NCI-H2196 (cell line): ENCODE measurements at regions not wholly inside any gene's neighbourhood (a gene's known extent, or its start where the extent isn't known, plus 50 kb on each side); places are given as distances from the start of the nearest gene placed in this dataset.
"Not testable (repeated sequence)": the region's sequence is repeated elsewhere in the genome, so short reads cannot be mapped to it uniquely, and the experiment has no call there.

ENCODE experiments used
- DNase-seq: peaks from one replicate; lab custom pipeline; 2025; ENCODE audit not compliant: unreplicated experiment; lab: John Stamatoyannopoulos, UW

GRCh38 chr13:55788548-55788947, 1352.2 kb upstream of the PRR20A start:
- no peak for DNase-seq

GRCh38 chr13:55792544-55793193, 1348.0 kb upstream of the PRR20A start:
- no peak for DNase-seq

DNA sequence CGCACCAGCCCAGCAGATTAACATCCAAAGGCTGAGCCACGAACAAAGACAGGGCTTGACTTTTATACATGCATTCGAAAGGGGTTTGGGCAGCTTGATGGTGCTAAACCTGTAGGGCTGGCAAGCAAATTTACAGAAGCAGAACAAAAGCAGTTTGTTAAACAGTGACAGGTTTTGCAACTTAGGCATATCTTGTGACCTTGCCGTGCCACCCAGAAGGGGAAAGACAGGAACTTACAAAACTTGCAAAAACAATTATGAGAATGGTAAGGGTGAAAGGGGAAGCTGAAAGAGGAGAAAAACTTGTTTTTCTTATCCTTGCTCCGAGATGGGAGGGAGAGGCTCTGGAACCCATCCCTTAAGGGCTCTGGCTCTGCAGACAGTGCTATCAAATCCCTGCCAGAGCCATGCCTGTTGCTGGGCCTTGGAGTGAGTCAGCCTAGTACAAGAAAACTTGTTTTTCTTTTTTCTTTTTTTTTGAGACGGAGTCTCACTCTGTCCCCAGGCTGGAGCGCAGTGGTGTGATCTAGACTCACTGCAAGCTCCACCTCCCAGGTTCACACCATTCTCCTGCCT, 1325.2 kb upstream of the PRR20A start:
- DNase-seq, result no peak

DNA sequence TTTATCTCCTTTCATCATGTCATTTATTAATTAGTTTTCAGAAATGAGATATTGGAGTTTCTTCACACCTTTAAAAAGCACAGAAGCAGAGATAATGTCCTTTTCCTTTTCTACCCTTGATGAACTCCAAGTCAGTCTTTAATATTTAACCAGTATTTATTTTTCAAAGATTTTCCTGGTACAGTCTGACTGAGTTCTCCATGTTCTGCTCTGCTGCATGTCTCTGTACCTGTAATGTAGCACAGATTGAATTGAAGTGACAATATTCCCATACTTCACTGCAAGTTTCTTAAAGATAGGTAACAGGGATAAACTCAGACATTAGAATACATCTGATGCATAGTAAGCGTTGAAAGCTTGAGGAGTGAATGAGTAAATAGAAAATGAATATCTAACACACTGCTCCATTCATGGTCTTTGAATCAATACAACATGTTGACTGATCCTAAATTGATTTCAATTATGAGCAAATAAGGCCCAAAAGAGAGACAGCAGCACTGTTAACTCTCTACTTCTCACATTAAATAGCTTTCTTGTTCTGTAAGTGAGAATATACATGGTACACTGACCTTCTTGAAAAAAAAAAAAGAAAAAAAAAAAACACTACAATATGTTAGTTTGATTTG, 1323.6 kb upstream of the PRR20A start:
- no peak for DNase-seq

- DNase-seq, result no peak
Observed at GRCh38 chr13:55820817-55821216, 1319.9 kb upstream of the PRR20A start.

GRCh38 chr13:55869648-55870047, 1271.1 kb upstream of the PRR20A start:
- DNase-seq, result no peak

DNA sequence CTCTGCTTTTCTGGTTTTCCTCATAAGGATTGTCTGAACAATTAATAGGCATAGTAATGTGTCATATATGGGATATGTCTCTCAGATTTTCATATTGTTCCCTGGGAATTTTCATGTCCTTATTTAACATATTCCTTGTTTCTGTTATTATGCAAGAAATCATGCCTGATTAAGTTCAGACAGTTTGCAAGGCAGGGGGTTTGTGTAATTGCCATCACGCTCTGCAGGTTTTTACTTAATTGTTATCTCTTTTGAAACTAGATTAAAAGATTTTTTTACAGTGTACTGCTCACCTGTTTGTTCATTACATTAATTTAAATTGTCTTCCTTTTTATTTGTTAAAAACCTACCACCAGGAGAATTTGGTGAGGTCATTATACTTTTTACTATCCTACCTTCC, 1253.2 kb upstream of the PRR20A start:
- DNase-seq, result no peak

DNA sequence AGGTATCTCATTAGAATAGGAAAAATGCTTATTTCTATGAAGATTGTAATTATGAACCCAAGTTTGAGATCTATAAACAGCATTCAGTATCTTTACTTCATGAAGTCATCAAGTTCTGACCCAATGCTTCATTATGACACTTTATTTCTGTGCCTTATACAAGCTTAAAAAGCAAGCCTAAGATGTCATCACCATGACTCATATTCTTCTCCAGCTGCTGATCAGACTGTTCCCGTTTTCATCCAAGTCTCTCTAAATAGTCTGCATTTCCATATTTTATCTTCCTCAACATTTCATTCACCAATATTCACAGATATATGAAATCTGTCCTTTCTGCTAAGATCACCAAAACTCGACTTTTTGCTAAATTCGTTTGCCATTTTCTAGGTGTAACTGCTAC, 1247.2 kb upstream of the PRR20A start:
- DNase-seq, result no peak

DNA sequence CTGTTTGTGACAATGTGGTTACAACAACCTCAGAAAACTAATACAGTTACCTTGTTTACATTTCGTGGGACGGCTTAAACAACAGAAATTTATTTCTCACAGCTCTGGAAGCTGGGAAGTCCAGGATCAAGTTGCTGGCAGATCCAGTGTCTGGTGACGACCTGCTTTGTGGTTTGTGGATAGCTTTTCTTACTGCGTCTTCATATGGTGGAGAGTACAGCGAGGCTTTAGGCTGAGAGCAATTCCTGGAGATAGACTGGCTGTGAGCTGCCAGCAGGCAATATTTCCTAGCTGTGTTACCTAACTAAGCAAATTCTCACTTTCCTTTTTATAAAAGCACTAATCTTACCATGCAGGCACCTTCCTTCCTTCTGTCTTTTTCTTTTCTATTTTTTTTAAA, 1203.5 kb upstream of the PRR20A start:
- no peak for DNase-seq

- no peak for DNase-seq
Observed at GRCh38 chr13:55948175-55948574, 1192.5 kb upstream of the PRR20A start.

GRCh38 chr13:55963934-55964333, 1176.8 kb upstream of the PRR20A start:
- DNase-seq, result no peak

- DNase-seq, result no peak
Observed at GRCh38 chr13:55967055-55967454, 1173.7 kb upstream of the PRR20A start.

- no peak for DNase-seq
Observed at GRCh38 chr13:55977436-55977835, 1163.3 kb upstream of the PRR20A start.

DNA sequence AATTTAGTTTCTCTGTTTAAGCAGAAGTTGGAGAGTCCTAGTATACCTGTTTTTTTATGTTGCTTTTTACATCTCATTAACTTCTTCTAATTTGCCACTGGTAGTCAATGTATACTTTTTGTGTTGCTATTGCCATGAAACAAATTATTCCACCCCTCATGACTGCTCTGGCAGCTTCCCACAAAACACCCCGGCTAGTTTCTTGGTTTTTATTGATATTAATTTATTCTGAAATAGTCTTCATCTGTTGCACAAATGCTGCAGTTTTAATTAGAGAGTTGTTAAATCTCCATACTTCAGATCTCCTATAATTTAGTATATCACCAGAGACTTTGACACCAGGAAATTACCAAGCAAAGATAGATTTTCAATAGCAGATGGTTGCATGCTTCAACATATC, 1159.3 kb upstream of the PRR20A start:
- no peak for DNase-seq

- not testable (repeated sequence) for DNase-seq
Observed at GRCh38 chr13:55984026-55984425, 1156.7 kb upstream of the PRR20A start.

- no peak for DNase-seq
Observed at GRCh38 chr13:55990631-55991030, 1150.1 kb upstream of the PRR20A start.

DNA sequence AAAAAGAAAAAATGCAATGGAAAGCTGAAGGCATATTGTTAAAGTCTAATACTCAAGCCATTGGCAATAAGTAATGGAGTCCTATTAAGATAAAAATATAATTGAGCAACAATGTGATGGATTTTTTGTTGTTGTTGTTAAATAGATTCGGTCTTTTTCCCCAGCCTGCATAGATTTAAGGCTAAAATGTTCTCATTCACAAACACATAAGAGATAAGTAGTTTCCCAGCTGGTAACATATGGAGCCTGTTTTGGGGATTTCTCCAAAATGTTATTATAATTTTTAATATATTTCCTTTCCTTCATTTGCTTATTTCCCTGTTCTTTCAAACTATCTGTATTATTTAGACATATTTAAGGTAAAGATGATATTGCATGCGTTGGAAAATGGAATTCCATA, 1149.1 kb upstream of the PRR20A start:
- no peak for DNase-seq

DNA sequence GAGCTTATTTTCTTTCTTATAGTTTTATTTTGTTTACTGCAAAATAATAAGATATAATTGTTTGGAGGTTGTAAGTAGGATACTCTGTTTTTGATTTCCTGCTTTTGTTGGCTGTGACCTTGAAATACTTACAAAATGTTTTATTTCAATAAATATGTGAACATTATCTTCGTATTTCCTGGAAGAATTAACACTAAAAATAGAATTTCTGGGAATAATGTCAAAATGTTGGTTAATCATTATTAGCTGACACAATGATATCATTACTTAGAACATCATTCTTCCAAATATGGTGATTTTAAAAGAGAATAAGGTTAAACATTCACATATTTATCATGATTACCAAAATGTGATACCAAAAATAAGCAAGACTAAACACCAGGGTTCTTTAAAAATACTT, 1148.6 kb upstream of the PRR20A start:
- DNase-seq, result no peak

DNA sequence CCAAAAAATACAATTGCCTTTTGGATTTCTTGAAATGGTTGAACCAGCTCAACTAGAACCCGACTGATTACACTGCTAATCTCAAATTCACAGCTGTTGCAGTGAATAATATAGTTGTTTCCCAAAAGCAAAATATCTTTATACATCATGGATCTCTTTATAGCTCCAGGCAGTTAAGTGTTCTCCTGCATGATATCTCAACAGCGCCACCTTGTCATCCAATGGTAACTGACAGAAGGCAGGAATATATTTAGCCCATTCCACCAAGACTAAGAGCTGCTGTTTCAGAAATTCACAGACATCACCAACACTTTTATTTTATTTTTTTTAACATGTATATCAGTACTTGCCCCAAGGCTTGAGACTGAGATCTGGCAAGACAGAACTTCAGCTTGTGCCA, 1141.0 kb upstream of the PRR20A start:
- no peak for DNase-seq

DNA sequence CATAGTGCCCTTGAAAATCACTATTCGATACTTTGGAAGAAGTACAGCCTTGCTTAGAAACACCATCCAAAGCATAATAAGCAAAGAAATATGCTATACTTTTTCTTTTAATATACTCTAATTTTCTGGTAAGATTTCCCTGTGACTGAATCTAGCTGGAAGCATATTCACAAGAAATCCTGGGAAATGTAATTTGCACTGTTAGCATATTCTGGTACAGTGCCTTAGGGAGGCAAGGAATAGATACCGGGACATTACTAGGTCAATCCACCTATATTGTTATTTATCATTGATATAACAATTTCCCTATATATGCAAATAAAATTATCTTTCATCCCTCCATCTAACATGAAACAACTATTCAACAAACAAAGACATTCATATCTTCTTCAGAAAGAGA, 1131.3 kb upstream of the PRR20A start:
- DNase-seq, result no peak

- no peak for DNase-seq
Observed at GRCh38 chr13:56012644-56013043, 1128.1 kb upstream of the PRR20A start.

- DNase-seq, result no peak
Observed at GRCh38 chr13:56015919-56016318, 1124.8 kb upstream of the PRR20A start.

DNA sequence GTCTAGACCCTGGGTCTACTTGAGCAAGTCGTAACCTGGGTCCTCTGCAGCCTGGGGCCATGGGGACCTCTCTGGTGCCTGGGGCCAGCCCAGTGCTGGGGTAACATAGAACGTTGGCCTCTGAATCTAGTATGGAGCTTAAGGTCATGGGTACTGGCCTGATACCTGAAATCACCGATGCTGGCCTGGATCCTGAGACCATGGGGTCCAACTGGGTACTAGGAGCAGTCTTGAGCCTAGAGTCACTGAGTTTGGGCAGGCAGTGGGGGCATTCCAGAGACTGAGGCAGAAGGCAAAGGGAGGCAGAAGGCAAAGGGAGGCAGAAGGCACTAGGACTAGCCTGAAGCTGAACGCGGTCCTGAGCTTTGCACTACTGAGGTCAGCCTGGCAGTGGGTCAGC, 1121.1 kb upstream of the PRR20A start:
- no peak for DNase-seq
